Keratinocyte (primary cell): ENCODE measurements at regions not wholly inside any gene's neighbourhood (a gene's known extent, or its start where the extent isn't known, plus 50 kb on each side); places are given as distances from the start of the nearest gene placed in this dataset.

ENCODE experiments used
- DNase-seq: peaks from one replicate; pipeline ENCODE4 v3.0.0-alpha.2; 2011; ENCODE audit warnings: low read depth, missing footprints, low spot score
- FAIRE-seq: peaks from 2 replicates; lab custom pipeline; 2011; peaks lifted over from hg19 to GRCh38; lab: Jason Lieb, UNC
- H2AFZ ChIP-seq: 2 replicates; pipeline ENCODE4 v1.6.0; 2012; ENCODE audit warnings: low read length, control low read depth, inconsistent platforms; ENCODE audit not compliant: control insufficient read depth
- H3K27ac ChIP-seq: 2 replicates; pipeline ENCODE4 v1.5.1; 2011; ENCODE audit warnings: low read length; ENCODE audit not compliant: control insufficient read depth, insufficient read depth
- H3K27me3 ChIP-seq: 3 replicates; pipeline ENCODE4 v1.6.0; 2011; ENCODE audit warnings: low read length; ENCODE audit not compliant: control insufficient read depth, insufficient read depth; ENCODE audit errors: extremely low read depth
- H3K36me3 ChIP-seq, 2 experiments: 2 replicates in 1 of 2; 3 replicates in 1 of 2; pipeline ENCODE4 v1.5.1; 2011; ENCODE audit warnings: low read length in 2 of 2, mild to moderate bottlenecking in 1 of 2; ENCODE audit not compliant: control insufficient read depth in 2 of 2, insufficient read depth in 2 of 2; ENCODE audit errors: extremely low read depth in 1 of 2
- H3K4me1 ChIP-seq: 3 replicates; pipeline ENCODE4 v1.5.1; 2011; ENCODE audit warnings: low read length; ENCODE audit not compliant: control insufficient read depth, insufficient read depth; ENCODE audit errors: extremely low read depth
- H3K4me2 ChIP-seq: 3 replicates; pipeline ENCODE4 v1.6.0; 2011; ENCODE audit warnings: low read depth, low read length; ENCODE audit not compliant: control insufficient read depth, insufficient read depth; ENCODE audit errors: extremely low read depth
- H3K4me3 ChIP-seq, 3 experiments: fragments of 200-600 bp in 1 of 3; sonication (generic) in 1 of 3; 2 replicates in 2 of 3; 3 replicates in 1 of 3; pipeline ENCODE4 v1.5.1; 2011 to 2016; ENCODE audit warnings: low read length in 3 of 3, mild to moderate bottlenecking in 3 of 3, control low read depth in 2 of 3, inconsistent platforms in 1 of 3, low read depth in 1 of 3, mixed read lengths in 1 of 3, mixed run types in 1 of 3, moderate library complexity in 1 of 3; ENCODE audit not compliant: control insufficient read depth in 2 of 3, insufficient read depth in 2 of 3; ENCODE audit errors: extremely low read depth in 1 of 3
- H3K79me2 ChIP-seq: 2 replicates; pipeline ENCODE4 v1.6.0; 2012; ENCODE audit warnings: low read length; ENCODE audit not compliant: control insufficient read depth, insufficient read depth
- H3K9ac ChIP-seq: 3 replicates; pipeline ENCODE4 v1.6.0; 2011; ENCODE audit warnings: low read length; ENCODE audit not compliant: control insufficient read depth, insufficient read depth; ENCODE audit errors: extremely low read depth
- H3K9me1 ChIP-seq: 3 replicates; pipeline ENCODE4 v1.6.0; 2011; ENCODE audit warnings: low read length; ENCODE audit not compliant: control insufficient read depth, insufficient read depth; ENCODE audit errors: extremely low read depth
- H3K9me3 ChIP-seq: 2 replicates; pipeline ENCODE4 v1.5.1; 2012; ENCODE audit warnings: low read depth, low read length; ENCODE audit not compliant: control insufficient read depth
- H4K20me1 ChIP-seq: 3 replicates; pipeline ENCODE4 v1.6.0; 2011; ENCODE audit warnings: low read length; ENCODE audit not compliant: control insufficient read depth, insufficient read depth; ENCODE audit errors: extremely low read depth
- CTCF ChIP-seq, 3 experiments: IDR thresholded peaks in 1 of 3; conservative IDR thresholded peaks in 1 of 3; optimal IDR thresholded peaks in 1 of 3; 2 replicates in 2 of 3; 3 replicates in 1 of 3; pipeline versions ENCODE3 to v1.5.1; 2011; ENCODE audit warnings: low read length in 3 of 3, mild to moderate bottlenecking in 3 of 3, moderate library complexity in 2 of 3, control low read depth in 1 of 3, inconsistent platforms in 1 of 3; ENCODE audit not compliant: insufficient read depth in 2 of 3; ENCODE audit errors: extremely low read depth in 1 of 3
- EZH2 ChIP-seq: IDR thresholded peaks from one replicate; pipeline ENCODE4 v1.6.1; 2012; ENCODE audit warnings: inconsistent platforms, mild to moderate bottlenecking, low read length, moderate library complexity
- dilution Hi-C: fragments of 300-500 bp; cut with MboI; formaldehyde crosslinking; loops from one replicate; pipeline ENCODE4 v1.7.0; 2020; ENCODE audit warnings: low sequenced_read_pairs; ENCODE audit not compliant: extremely low pct_ligation_motif_present

DNA sequence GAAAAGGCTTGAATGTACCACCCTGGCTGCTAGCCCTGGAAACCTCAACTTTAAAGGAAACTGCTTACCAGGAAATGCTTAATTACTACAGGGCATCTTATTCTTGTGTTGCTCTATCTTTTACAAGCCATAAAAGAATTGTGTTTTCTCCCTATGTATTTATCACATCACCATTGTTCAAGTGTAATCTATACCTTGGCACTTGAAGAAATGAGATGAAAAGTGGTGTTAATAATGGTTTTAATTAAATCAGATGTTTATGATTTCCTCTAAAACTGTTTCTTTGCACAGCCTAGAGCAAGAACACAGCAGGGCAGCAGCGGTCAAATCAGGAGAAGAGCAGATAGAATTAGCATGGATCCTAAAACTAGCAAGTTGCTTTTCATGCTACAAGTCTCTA lies 131.8 kb upstream of the RGMB start:
- H3K4me3 ChIP-seq, result no peak overlapping the region
- no peaks in the 10 kb centered on the region for H3K4me1 ChIP-seq
- H3K36me3 ChIP-seq, result no peaks in the 10 kb centered on the region
- H4K20me1 ChIP-seq, result no peaks in the 10 kb centered on the region
- H3K27ac ChIP-seq, result no peak overlapping the region
- H3K9ac ChIP-seq, result no peak overlapping the region
- no peak overlapping the region for H3K4me2 ChIP-seq
- H2AFZ ChIP-seq, result no peak overlapping the region
- no peak for DNase-seq
- FAIRE-seq, result no peak
- no peaks in the 10 kb centered on the region for H3K79me2 ChIP-seq
- TF ChIP-seq EZH2, result no peak
- no peak for TF ChIP-seq CTCF (optimal IDR thresholded peaks at IDR 0.05 in 1 of 3, IDR thresholded peaks at IDR 0.05 in 1 of 3, conservative IDR thresholded peaks at IDR 0.05 in 1 of 3; ENCODE audit: extremely low read depth in 1 of 3, insufficient read depth in 2 of 3, low read length in 3 of 3)
- no peaks in the 10 kb centered on the region for H3K27me3 ChIP-seq
- no peaks in the 10 kb centered on the region for H3K9me1 ChIP-seq
- no peaks in the 10 kb centered on the region for H3K9me3 ChIP-seq
- dilution Hi-C loops, result no loop called here

GRCh38 chr5:98643569-98643968 lies 129.9 kb upstream of the RGMB start:
- no peaks in the 10 kb centered on the region for H3K9me1 ChIP-seq
- no peaks in the 10 kb centered on the region for H3K36me3 ChIP-seq
- no peaks in the 10 kb centered on the region for H3K4me1 ChIP-seq
- no peaks in the 10 kb centered on the region for H3K27me3 ChIP-seq
- H3K79me2 ChIP-seq, result no peaks in the 10 kb centered on the region
- no peaks in the 10 kb centered on the region for H4K20me1 ChIP-seq
- H3K9ac ChIP-seq, result no peak overlapping the region
- dilution Hi-C loops, result no loop called here
- H3K4me3 ChIP-seq, result no peak overlapping the region
- no peaks in the 10 kb centered on the region for H3K9me3 ChIP-seq
- DNase-seq (no peak), FAIRE-seq (no peak)
- no peak overlapping the region for H3K4me2 ChIP-seq
- TF ChIP-seq CTCF (optimal IDR thresholded peaks at IDR 0.05 in 1 of 3, IDR thresholded peaks at IDR 0.05 in 1 of 3, conservative IDR thresholded peaks at IDR 0.05 in 1 of 3; ENCODE audit: extremely low read depth in 1 of 3, insufficient read depth in 2 of 3, low read length in 3 of 3), result no peak
- TF ChIP-seq EZH2, result no peak
- no peak overlapping the region for H3K27ac ChIP-seq
- H2AFZ ChIP-seq, result peak overlapping the region; percentile 12
